GM18867 (cell line): ENCODE measurements at regions not wholly inside any gene's neighbourhood (a gene's known extent, or its start where the extent isn't known, plus 50 kb on each side); places are given as distances from the start of the nearest gene placed in this dataset.
"Not testable (repeated sequence)": the region's sequence is repeated elsewhere in the genome, so short reads cannot be mapped to it uniquely, and the experiment has no call there.

ENCODE experiments used
- ATAC-seq: cut with Tn5 transposase; IDR thresholded peaks from one replicate; pipeline ENCODE4 v1.9.1; 2021; ENCODE audit warnings: mild to moderate bottlenecking, moderate library complexity; ENCODE audit not compliant: unreplicated experiment

DNA sequence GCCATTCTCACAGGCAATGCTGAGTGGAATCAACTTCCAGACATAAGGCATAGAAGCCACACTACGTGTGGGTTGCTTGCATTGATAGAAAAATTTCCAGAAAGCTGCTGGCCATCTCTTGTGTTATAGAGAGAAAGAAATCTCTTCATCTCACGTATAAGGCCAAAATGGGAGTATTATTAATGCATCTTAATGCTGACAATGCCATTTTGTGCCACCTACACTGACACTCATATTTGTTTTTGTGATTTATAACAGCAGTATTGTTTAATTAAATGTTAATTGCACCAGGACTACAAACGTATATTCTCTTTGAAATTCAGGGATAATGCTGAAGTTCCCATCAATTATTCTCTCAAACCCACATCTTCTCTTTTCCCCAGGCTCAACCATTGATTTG lies 56.1 kb upstream of the TMEM132D start:
- ATAC-seq, result no peak

DNA sequence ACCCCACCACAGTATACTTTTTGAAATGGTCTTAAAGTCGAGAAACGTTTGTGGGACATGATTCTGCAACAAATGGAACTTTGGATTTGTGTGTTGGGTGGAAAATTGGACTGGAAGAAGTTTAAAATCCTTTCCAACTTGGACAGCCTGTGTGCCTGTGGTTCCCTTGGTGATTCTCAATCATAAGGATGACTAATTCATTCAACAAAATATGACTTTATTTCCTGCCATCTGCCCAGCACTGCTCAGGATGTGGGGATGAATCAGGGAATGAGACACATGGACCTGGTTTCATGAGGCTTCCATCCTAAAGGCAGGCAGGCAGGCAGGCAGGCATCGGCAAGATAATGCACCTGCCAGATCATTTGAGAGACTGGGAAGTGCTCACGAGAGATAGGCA lies 57.3 kb upstream of the TMEM132D start:
- ATAC-seq, result no peak

DNA sequence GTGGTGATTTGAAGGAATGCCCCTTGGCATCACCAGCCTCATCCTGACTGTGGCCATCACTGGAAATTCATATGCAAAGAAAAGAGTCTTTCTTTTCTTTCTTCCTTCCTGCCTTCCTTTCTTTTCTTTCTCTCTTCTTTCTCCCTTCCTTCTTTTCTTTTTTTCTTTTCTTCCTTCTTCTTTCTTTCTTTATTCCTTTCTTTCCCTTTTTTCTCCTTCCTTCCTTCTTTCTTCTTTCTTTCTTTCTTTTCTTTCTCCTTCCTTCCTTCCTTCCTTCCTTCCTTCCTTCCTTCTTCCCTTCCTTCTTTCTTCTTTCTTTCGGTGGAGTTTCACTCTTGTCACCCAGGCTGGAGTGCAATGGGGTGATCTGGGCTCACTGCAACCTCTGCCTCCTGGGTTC lies 58.0 kb upstream of the TMEM132D start:
- ATAC-seq, result no peak

DNA sequence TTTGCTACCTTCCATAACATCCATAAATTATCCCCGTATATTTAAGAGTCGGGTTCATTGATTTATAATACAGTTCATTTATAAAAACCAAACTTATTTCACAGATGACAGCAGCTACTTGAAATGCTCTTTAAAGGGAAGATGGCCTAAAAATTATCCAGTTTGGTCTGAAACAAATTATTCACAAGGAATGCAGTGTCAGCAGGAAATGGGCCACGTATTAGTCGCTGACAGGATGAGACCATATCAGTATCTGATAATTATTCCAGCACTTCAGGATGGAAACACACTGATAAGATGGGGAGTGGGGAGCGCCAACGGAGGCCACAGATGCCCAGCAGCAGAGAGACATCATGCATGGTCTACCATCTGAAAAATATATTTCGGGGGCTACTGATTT lies 60.5 kb upstream of the TMEM132D start:
- no peak for ATAC-seq

DNA sequence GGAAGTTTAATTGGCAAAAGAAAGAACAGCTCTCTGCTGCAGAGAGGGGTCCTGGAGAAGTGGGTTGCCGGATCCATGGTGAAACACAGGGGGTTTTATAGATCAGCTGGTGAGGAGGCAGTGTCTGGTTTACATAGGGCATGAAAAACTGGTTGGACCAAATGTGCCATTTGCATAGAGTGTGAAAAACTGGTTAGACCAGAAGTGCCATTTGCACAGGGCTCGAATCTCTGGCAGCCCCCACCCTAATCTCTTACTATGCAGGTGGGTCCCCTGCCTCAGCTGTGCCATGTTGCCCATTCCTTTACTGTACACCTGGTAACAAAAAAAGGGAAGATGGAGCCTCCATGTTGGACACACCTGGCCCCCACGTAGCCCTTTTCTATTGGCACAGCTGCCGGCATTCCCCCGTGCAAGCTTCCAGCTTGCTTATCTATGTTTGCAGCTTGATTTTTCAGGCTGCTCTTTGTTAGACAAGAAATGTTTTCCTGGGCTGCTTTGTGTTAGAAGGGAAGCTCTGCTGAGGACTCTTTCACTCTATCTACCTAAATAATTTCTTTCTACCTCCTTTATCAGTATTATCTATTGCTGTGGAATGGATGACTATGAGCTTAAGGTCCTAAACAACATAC lies 61.1 kb upstream of the TMEM132D start:
- ATAC-seq, result no peak

DNA sequence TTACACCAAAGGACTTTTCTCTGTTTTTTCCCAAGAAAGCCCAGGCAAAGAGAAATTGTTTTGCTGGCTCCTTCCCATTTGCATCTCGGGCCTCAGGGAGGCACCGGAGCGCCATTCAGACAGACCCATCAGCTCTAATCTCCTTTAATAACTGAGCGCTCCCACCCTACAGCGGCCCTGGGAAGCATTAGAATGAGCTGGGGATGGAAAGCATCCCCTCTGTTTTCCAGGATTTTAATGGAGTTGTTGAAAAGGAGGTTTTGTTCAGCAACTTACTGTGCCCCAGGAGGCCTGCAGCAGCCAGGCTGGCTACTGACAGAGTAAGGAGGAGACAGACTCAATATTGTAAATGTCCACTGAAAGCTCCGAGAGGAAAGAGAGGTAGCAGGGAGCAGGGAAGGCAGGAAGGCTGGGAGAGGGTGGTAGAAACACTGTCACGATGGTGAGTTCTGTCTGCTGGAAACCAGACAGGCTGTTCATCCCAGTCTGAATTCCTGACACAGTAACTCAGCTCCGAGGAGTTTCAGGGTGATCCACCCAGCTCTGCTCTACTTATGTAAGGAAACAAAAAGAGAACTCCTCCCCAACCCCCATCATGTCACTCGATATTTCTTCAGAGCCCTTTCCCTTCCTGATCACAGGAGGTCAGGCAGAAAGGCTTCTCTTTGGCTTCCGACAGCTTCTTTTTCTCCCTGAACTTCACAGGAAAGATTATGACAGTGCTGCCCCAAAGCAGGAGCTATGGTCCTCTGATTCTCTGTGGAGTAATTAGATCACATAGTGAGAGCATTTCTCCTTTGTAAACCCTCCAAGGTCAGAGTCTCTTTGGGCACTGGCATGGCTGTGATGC lies 62.5 kb upstream of the TMEM132D start:
- ATAC-seq, result no peak

DNA sequence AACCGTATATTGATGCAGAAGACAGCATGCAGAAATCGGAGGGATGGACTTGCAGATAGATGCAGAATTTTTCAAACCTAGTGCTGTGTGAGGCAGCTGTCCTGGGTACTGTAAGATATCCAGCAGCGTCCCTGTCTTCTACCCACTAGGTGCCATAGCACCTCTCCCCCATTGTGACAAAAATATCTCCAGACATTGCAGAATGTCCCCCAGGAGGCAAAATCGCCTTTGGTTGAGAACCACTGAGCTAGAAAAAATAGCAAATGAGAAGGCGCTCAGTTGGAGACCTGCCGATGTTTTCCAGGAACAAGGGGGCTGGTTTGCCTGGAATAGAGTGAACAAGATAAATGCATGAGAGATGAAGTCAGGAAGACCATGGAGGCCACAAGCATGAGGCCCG lies 67.9 kb upstream of the TMEM132D start:
- ATAC-seq, result no peak

DNA sequence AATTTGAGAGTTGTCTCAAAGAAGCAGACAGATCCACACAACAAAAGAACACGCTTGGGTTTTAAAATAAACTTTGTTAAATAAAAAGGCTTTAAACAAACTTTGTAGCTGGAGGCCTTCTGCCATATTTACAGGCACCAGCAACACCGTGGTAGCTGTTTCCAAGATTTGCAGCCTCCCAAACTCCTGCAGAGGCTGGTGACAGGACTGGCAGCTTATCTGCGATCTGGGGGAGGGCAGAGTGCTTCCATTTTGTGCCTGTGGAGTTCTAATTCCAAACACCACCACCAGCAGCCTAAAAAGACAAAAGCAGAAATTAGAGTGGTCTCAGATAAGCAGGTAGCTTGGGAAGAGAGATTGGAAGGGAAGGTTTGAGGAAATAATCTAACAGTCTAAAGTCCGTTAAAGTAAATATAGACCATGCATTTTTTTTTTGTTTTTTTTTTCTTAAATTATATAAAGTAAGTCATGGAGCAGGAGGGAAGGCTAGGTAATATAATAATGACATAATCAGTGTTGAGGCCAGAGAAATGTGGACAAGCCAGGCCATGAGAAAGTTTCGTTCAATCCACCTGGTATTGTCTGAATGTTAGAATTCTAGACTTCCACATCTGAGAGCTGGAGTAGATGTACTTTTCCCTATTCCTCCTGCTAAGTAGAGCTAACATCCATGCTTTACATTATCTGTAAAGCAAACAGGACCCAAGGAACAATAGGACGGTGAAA lies 69.6 kb upstream of the TMEM132D start:
- ATAC-seq, result no peak

DNA sequence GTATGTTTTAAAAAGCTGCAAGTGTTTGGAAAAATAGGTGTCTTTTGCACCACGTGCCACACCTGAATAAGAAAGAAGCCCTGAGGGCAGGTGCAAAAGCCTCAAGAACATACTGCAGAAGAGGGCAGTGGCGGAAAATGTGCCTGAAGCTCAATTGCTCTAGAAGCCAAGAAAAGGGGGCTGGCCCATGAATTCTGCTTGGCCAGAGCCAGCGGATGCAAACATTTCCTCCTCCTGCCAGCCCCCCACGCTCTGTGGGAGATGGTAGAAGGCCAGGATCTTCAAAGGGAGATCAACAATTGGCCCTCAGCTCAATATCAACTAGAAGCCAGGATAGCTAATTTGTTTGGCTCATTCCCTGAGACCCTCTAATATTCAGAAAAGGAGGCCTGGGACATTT lies 80.3 kb upstream of the TMEM132D start:
- ATAC-seq, result no peak

DNA sequence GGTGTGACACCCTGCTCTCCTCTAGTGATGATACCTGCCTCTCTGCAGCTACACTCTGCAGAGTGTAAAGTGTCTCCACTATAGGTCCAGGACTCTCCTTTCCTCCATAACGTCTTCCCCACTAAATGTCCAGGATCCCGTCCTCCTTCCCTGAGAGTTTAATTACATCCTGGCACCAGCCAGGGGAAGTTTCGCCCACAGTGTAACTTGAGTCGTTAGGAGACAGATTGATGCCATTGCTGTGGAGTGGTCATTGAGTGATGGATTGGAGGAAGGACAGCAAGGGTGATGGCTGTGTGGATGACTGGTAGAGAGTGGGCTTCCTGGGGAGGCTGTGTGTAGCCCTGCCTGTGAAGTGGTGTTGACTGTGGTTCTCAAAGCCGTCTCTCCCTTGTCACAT lies 84.0 kb upstream of the TMEM132D start:
- ATAC-seq, result no peak

DNA sequence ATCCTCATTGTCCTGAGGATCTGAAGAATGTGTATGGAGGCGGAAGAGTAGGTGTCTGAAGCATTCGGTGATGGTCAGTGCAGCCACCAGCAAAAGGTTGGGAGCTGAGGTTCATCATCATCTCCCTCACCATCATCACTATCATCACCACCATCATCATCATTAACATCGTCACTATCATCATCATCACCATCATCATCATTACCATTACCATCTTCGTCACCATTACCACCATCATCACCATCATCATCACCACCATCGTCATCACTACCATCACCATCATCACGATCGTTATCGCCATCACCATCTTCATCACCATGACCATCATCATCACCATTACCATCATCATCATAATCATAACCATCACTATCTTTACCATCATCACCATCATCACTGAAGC lies 90.8 kb upstream of the TMEM132D start:
- ATAC-seq, result no peak

DNA sequence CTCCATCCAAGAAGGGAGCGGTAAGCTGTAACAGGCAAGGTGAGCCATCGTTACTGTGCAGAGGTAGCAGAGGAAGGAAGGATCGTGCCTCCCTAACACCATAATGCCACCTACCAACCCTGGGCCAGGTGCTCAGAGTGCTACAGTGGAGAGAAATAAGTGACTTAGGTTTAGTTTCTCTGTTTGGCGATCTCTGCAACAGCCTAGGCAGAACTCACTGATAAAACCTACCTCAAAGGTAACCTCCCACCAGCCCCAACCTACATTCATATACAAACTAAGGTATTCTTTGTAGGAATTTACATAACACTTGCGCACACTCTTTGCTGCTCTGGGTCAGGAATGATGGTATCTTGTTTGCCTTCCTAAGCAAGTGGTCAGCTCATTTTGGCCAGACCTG lies 93.4 kb upstream of the TMEM132D start:
- no peak for ATAC-seq

DNA sequence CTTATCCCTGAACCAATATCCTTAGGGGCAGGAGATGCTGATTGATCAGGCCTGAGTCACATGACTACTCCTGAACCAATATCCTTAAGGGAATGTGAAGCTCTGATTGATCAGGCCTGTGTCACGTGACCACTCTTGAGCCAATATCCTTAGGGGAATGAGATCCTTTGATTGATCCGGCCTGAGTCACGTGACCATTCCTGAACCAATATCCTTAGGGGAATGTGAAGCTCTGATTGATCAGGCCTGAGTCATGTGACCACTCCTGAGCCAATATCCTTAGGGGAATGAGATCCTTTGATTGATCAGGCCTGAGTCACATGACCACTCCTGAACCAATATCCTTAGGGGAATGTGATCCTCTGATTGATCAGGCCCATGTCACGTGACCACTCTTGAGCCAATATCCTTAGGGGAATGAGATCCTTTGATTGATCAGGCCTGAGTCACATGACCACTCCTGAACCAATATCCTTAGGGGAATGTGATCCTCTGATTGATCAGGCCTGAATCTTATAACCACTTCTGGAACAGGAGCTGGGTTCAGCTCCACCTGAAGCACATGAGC lies 100.6 kb upstream of the TMEM132D start:
- ATAC-seq, result not testable (repeated sequence)

DNA sequence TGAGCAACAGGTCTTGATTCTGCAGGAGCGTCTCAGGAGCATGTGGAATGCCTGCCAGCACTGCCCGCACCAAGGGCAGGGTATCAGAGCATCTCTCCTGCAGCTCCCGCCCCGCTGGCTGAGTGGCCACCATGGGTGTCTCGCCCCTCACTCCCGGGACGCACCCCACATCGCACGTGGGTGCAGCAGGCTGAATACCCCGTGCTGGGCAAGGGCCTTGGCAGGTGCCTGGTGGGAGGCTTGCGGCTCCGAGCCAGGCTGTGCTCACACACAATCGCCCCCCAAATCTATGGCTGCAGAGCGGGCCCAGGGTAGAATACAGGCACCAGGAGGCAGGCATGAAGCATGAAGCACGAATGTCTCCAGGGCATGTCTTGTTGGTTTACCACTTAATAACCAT lies 103.9 kb upstream of the TMEM132D start:
- ATAC-seq, result no peak

DNA sequence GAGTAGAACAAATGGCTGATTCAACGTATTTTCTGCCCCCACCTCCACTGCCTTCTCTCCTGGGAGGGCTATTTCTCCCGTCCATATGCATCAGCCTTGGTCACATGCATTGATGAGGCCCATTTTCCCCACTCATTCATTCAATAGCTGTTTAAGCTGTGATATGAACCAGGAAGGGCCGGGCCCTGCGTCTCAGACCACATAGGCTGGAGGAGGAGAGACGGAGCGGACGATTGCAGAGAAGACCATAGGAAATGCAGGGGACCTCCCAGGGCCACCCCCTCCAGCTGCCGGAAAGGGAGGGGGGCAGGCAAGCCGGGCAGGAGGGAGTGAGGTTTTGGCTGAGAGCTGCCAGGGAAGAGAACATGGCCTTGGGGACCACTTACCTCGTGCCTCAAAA lies 104.4 kb upstream of the TMEM132D start:
- no peak for ATAC-seq

DNA sequence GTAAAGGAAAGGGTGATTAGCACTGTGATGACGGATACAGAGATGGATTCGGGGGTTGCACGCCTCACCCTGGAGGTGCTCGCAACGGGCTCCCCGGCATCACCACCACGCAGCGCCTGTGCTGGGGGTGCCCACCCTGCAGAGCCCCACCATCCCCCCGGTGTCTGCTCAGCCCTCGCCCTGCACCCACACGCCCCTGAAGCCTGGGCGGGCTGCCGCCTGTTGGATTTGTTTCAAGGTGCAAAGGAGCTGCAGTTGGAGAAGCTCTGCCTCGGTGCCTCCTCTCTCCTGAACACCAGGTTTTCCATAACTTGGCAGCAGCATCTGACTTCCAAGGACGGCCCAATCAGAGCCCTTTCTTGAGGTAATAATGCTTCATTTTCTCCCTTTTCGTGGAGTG lies 106.1 kb upstream of the TMEM132D start:
- no peak for ATAC-seq

DNA sequence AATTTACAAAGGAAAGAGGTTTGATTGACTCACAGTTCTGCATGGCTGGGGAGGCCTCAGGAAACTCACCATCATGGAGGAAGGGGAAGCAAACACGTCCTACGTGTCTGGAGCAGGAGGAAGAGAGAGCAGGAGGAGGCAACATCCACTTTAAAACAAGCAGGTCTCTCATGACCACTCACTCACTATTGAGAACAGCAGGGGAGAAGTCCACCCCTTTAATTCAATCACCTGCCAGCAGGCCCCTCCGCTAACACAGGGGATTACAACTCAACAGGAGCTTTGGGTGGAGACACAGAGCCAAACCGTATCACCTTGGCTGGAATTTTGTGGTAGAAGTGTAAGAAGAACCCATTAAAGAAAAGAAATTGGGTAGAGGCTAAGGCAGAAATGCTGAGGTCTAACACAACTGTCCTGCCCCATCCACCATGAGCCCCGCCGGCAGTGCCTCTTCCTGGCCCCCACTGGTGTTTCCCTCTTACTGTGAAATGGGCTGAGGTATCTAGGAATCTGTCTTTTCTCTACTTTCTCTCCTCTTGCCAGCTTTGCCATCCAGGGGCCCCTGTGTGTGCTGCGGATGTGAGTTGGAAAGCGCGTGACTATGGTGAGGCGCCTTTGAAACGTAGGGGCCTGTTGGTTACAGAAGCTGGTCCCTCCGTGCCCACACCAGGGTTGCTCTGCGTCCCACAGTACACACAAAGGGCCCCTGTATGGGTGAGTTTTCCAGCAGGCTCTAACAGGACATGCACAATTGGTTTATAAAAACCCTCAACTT lies 108.0 kb upstream of the TMEM132D start:
- no peak for ATAC-seq

DNA sequence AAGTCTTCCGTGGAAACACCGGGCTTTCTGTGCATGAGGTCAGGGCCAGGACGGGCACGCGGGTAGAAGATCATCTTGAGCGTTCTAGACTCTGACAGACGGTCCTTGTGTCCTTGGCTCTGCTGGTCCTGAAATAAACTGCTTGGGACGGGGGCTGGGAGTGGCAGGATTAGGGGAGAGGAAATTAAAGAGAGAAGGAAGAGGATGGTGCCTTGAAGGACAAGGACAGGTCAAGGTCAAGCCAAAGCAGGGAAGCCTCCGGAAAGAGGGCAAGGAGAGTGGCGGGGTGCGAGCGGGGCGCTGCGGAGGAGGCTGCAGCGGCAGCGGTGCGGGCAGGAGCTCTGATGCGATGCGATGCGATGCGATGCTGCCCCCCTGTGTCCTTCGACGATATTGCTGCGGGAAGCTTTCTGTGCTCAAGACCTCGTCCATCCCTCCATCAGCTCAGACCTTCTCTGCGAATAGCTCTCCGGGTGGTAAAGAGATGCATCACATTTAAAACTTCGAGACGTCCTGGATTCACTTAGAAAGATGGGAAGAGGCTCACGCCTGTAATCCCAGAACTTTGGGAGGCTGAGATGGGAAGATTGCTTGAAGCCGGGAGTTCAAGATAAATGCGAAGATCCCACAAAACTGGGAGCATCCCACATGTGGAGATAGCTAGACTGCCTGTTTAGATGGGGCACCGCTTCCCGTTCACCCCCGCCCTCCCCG lies 110.1 kb upstream of the TMEM132D start:
- ATAC-seq, result no peak

DNA sequence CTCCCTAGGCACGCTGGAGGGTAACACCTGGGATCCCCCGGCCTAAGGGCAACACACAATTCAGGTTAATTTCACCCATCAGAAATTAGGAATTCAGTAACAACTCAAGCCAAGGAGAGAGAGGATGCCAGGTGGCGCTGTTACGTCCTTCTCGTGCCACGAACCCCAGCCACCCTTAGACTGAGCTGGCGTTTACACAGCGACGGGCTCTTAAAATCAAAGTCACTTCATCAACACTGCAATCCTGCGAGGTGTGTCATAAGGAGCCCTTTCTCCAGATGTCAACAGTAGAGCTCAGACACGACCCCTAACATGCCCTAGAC lies 110.6 kb upstream of the TMEM132D start:
- no peak for ATAC-seq

DNA sequence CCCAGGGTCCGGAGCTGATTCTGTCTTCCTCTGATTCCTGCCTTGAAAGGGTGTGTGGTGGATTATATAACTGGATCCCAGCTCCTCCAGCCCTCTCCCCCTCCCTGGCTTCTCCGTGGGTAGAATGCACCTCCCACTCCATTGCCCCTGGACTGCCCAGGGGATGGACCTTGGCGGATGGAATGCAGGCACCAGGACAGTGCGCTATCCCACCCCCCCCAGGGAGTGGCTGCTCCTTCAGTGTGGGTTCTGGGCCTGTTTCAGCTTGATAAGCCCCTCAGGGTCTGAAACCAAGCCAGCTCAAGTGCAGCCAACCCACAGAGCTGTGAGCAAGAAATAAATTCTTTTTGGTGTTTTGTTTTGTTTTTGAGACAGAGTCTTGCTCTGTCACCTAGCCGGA lies 112.4 kb upstream of the TMEM132D start:
- no peak for ATAC-seq
